ENCODE measurements at regions not wholly inside any gene's neighbourhood (a gene's known extent, or its start where the extent isn't known, plus 50 kb on each side); places are given as distances from the start of the nearest gene placed in this dataset.

DNA sequence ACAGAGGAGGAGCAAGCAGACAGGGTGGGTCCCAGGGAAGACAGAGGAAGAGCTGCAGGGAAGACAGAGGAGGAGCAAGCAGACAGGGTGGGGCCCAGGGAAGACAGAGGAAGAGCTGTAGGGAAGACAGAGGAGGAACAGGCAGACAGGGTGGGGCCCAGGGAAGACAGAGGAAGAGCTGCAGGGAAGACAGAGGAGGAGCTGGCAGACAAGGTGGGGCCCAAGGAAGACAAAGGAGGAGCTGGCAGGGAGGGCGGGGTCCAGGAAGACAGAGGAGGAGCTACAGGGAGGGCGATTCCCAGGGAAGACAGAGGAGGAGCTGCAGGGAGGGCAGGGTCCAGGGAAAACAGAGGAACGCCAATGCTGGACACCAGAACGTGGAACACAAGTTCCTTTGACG lies 66.5 kb downstream of the PLXNA1 start:
- DNase-seq, result no peak

DNA sequence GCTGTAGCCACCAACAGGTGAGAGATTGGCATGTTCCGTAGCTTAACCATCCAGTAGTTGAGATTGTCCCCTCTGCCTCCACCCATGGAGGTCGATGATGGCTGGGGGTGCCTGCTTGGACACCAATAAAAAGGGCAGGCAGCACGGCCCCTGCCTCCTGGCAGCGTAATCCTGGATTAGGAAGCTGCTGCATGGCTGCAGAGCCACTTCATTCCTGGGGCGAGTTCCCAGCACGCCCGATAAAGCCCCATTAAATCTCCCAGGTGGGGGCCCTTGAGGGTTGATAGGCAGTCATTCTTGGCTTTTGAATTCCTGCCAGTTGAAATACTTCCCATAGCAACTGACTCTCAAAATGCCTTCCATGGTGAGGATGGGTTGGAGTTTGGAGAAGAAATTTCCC lies 67.8 kb downstream of the PLXNA1 start:
- peak; percentile 87 for DNase-seq

DNA sequence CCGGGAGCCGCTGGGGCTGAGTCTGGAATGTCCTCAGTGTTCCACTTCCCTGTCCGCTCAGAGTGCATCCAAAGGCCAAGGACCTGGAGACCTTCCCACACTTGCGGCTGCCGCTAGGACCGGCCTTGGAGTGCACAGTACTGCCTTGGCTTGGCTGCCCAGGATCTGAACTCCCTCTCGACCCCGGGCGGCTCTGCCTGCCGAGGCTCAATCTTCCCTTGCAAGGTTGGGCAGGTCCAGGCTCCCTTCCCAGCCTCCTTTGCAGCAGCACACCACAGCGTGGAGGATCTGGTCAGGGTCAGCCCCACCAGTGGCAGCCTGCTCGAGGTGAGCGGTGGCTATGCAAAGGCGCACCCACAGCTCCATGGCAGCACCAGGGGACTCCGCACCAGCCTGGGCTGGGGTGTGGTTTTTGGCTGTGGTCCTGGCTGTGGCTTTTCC lies 69.2 kb downstream of the PLXNA1 start:
- DNase-seq, result no peak

DNA sequence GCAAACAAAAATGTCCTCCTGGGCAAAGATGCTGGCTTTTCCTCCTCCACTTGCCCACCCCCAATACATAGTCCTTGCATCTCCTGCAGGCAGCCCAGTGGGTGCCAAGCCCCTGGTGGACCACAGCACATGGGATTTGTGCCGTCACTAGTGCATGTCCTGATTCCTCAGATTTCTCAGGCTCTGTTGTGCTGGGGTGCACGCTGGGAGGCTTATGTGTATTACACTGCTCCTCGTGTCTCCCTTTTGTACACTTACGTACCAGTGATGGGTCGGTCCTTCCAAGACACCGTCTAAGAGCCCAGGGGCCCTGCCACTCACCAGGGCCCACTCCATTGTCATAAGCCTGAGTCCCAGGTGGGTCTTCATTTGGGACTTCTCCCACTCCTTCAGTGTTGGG lies 70.1 kb downstream of the PLXNA1 start:
- no peak for DNase-seq

DNA sequence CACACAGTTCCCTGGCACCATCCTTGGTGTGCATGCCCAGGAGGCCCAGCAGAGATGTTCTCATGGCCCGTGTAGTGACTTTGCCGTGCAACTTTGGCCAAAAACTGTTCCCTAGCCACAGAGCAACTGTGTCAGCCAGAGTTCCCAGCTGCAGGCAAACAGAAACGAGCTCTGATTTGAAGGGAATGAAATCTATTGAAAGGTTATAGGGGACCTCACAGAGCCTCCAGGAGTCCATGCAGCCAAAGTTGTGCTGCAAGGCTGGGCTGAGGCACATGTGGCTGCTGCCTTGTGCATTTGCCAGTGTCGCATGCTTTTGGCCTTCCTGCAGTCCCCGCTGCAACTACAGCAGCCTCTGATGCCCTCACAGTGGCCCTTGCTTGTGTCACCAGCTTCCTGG lies 70.5 kb downstream of the PLXNA1 start:
- no peak for DNase-seq

DNA sequence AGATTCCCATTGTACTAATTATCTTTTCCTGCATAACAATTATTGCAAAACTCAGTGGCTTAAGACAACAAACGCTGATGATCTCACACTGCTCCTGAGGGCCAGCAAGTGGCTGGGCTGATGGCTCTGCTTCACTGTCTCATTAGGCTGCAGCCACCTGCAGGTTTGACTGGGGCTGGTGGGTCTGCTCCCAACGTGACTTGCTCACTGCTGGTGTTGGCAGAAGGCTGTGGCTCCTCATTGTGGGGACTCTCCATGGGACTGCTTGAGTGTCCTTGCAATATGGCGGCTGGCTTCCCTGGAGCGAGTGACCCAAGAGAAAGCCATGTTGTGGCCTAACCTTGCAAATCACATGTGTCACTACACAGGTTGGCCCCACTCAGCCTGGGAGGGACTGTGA lies 71.1 kb downstream of the PLXNA1 start:
- DNase-seq, result no peak

DNA sequence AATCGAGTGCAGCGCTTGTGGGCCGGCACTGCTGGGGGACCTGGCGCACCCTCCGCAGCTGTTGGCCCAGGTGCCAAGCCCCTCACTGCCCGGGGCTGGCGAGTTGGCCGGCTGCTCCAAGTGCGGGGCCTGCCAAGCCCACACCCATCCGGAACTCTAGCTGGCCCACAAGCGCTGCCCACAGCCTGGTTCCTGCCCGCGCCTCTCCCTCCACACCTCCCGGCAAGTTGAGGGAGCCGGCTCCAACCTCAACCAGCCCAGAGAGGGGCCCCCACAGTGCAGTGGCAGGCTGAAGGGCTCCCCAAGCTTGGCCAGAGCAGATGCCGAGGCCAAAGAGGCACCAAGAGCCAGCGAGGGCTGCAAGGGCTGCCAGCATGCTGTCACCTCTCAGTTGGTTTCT lies 73.4 kb downstream of the PLXNA1 start:
- DNase-seq, result no peak

DNA sequence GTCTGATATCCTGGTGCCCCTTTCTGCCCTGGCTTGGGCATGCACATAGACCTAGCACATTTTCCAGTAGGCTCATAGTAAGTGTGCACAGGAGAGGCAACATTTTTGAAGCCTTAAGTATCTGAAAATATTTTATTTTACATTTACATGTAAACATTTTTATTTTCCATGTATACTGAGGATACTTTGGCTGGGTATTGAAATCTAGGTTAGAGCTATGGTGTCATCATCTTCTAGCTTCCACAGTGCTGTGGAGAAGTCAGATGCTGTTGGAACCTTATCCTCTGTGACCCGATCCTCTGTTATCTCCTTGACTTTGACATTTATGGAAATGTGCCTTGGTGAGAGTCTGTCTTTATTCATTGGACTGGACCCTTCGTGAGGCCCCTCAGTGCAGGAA lies 74.1 kb downstream of the PLXNA1 start:
- no peak for DNase-seq

DNA sequence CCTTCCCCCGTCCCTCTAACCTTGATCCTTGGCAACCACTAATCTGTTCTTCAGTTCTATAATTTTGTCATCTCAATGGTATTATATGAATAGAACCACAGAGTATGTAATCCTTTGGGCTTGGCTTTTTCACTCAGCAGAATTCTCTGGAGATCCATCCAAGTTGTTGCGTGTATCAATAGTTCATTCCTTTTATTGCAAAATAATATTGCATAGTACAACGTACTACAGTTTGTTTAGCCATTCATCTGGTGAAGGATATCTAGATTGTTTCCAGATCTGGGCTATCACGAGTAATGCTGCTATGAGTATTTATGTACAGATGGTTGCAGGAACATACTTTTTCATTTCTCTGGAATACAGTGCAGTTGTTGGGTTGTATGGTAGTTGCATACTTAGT lies 76.2 kb downstream of the PLXNA1 start:
- no peak for DNase-seq

DNA sequence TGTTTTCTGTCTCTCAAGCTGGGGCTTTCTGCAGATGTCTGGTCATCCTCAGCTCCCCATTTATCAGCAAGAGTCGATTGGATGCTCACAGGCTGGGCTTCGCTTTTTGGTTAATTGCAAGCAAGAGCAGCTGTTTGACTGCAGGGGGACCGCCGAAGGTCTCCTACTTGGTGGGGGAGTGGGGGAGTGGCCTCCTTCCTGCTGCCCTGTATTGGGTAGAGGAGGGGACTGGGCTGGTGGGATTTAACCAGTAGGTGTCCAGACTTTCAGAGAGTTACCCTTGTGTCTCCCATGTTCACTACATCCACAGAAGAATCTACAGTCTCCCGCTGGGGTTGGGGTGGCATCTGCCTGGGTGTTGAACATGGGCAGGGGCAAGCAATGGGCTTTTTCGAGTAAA lies 78.7 kb downstream of the PLXNA1 start:
- no peak for DNase-seq

DNA sequence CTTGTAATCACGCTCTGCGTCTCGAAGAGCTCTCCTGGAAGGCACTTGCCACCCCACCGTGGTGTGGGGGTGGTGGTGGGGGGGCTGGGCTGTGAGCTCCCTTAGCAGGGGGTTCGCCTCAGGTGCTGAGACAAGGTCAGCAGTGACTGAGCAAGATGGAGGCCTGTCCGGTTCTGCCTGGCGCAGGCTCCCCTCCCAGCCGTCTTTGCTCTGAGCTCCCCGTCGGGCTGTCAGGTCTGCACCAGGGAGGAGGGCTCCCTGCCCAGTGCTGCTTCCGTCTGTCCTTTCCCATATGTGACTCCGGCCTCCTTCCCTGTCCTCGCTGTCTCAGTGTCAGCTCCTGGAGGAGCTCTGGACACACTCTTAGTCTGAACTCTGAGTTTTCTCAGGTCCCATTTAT lies 80.0 kb downstream of the PLXNA1 start:
- DNase-seq, result no peak

DNA sequence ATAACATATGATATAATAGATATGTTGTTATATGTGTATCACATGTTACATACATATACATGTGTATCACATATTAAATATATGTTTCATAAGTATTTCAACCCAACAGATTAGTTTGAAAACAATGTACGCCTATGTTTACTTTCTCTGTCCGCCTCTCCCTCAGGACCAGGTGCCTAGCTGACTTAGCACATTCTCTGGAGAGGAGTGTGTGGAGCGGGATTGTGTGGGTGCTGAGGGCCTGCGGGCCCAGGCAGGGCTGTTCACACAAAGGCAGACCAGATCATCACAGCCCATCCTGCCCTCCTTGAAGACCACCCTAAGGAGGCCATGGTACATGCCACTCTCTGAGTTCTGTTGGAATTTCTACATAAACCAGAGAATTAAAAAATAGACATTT lies 81.0 kb downstream of the PLXNA1 start:
- DNase-seq, result no peak

DNA sequence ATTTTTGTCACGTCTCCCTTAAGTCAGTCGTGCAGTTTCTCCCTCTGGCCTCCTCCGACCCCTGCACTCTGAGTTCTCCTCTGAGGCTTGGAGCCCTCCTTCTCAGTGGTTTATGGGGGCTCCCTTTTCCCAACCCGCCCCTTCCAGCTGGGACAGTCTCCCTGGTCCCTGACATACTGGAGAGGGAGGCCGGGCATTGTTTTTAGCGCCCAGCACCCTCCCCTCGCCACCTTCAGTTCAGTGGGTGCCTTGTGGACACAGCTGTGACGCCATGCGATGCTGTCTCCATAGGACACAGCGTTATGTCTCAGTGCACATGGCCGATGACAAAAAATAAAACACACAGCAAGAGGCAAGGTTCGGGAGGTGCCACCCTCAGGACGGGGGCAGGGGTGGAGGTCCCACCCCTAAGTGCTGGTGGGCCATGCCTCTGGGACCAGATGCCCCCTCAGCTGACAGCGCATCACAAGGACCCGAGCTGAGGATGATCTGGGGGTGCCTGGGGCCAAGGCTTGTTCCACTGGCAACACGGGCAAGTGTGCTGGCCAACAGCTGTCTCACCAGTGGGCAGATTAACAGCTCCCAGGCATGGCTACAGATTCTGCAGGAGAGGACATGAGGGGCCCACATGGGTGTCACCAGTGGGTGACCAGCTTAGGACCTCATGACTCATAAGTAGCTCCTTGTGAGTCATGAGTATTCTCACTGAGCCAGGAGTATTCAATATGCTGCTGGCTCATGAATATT lies 81.6 kb downstream of the PLXNA1 start:
- DNase-seq, result no peak

DNA sequence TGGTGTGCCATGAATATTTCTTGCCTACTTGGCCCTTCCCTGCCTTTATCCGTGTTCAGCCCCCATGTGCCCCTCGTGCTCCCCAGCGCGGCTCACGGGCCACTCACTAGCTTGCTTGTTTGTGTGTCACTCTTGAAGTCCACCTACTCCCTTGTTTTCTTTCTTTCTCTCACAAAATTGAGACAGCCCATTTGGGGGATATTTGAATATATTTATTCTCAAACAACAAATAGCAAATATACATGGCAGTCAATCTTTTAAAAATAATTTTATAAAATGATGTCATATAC lies 82.2 kb downstream of the PLXNA1 start:
- no peak for DNase-seq

DNA sequence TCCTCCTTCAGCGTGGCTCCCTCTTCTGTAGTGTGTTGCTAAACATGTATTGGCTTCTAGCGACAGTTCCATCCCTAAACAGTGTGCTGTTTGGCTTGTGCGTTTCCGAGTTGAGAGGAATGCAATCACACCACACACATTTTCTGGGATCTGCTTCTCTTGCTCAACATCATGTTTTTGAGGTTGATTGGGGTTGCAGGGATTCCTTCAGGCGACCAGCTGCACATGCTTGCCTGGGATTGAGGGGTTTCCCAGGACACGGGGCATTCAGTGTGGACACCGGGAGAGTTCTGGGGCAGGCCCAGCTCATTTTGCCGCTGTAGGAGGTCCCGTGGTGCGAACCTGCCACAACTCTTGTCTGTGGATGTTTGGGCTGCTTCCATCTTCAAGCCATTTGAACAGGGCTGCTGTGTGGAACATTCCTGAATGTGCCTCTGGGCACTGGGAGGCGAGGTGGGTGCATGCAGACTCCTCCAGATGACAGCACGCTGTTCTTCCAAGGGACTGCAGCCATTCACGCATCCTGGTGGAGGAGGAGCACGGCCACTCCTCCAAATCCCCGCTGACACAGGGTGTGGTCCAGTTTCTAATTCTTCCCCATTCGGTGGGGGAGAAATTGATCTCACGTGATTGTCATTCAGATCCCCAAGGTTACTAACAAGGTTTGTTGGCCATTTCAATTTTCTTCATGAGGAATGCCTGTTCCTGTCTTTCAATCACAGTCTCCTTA lies 82.8 kb downstream of the PLXNA1 start:
- no peak for DNase-seq

DNA sequence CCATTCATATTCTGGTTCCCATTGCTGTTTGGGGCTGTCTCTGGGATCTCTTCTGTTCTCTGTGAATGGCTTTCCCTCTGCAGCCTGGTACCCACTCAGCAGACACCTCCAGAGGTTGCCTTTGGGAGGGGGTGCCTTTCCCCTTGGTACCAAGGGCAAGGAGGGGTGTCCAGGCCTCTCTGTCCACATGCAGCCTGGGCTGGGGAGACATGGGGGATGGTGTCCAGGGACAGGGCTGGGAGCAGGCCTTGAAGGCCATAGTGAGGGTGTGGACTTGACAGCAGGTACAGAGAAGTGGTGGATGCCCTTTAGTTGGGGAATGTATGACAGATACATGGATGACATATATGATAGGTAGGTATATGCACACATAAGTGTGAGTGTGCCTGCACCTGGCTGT lies 83.7 kb downstream of the PLXNA1 start:
- DNase-seq, result no peak

DNA sequence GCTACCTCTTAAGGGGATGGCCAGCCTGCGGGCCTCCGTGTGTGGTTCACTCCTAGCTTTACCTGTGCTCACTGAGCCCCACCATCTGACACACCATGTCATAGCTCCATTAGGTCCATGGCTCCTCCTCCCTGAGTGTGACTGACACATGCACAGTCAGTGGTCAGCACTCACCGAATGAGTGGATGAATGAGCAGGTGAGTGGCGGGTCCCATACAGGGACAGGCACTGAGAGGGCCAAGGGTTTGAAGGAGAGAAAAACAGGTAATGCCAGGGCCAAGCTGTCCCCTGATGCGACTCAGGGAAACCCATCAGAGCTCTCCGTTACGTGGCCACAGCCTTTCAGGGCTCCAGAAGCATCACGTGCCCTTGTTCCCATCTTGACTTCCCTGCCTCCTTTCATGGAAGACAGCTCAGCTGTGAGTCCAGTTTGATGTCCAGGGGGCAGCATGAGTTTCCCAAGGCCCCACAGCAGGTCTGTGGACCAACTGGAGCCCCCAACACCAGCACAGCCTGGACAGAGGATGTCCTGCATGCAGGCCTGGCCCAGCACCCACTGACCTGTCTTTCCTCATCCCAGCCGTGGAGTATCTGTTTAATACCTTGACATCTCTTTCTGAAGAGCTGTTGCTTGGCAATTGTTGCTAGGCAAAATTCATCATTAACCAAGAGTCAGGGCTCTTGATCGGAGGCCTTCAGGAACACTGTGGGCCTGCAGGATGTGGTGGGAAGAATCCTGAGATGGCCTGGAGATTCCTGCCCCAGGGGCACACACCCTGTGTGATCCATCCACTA lies 84.4 kb downstream of the PLXNA1 start:
- no peak for DNase-seq

DNA sequence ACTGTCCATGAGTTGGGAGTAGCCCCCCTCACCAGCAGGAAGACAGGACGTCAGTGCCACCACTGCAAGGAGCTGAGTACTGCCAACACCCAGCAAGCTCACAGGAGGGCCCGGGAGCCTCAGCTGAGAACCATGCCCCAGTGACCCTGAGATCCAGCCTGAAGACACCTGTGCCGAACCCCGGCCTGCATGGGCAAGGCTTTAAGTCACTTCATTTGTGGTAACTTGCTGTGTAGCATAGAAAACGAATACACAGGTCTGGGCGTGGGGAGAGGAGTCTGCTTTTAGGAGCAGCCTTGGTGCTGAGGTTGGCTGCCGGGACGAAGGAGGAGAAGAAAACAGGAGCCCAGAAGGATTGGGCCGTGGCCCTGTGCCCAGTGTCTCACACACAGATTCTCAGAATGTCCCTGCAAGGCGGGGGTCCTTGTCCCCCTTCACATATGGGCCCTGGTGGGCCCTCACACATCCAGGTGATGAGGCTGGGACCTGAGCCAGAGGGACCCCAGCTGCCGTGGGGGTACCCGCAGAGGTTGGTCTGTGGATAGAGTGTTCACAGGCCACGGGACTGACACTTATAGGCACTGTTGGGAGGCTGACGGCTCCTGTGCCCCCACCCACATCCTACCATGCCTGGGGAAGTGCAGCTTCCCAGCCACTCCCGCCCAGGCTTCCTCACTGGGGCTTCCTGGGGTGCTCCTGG lies 85.3 kb downstream of the PLXNA1 start:
- no peak for DNase-seq

DNA sequence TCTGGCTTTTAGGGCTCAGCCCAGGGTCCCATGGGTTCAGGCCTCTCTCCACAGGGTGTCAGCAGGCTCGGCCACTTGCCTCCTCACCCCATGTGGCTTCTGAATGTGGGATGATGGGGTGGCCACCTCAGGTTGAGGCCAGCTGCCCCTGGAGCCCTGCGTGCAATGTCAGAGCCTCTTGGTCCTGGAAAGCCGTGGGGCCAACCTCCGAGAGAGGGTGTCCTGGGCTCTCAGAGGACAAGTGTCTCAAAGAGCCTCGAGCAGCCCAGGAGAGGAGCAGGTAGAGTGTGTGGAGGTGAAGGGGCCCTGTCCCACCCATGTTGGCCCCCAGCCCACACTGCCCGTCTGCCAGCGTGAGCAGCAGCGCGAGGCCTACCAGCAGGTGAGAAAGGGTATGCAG lies 86.0 kb downstream of the PLXNA1 start:
- no peak for DNase-seq

DNA sequence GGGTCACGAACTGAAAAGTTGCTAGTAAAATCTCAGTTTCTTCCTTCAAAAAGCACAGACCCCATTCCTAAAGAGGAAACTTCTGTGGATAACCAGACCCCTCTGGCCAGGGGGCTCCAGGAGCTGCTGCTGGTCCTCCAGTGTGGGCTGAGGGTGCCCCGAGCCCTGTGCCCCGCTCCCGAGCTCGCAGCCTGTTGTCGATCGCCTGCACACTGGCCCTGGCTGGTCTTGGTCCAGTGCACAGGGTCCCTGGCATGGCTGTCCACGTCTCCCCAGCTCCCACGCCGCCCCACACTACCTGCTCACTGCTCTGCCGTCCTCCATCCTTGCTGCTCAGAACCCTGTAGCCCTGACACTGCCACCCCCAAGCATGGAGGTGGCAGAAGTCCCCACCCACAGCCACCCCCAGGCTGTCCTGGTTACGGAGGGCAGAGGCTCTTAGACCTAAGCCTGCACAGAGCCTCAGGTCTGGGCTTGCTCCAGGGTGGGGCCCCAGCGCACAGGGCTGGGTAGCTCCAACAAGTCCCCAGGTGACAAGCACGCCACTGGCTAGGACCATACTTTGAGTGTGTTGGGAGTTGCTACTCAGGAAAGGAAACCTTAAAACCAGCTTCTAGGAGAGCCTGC lies 87.0 kb downstream of the PLXNA1 start:
- no peak for DNase-seq

DNA sequence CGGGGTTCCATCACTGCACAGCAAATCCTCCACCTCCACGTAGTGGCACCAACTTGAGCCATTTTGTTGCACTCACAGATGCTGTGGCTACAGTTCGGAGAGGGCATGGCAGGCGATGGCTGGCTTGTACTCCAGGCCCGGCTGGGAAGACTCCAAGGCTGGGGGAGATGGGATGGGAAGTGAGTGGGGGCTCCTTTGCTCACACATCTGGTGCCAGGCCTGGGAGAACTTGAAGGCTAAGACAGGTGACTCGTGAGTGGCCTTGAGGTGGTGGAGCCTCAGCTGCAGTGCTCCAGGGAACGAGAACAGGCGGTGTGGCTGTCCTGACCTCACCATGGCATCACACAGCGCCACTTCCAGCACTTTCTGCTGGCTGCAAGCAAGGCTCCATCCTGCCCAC lies 87.9 kb downstream of the PLXNA1 start:
- DNase-seq, result no peak

DNA sequence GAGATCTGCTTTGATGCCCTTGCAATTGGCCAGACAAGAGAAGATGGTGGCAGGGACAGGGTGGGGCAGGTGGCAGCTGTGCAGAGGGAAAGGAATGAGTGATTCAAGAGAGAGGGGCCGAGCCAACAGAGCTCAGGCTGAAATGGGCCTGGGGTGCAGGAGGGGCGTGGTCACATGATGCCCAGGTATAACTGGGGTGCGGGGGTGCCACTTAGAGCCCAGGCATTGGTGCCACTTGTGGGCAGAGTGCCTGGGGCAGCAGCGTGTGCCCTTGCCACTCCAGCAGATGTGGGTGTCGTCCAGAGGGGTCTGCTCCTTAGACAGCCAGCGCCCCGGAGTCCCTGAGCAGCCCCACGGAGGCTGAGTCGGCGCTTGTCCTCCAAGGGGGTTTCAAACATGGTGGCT lies 88.7 kb downstream of the PLXNA1 start:
- DNase-seq, result no peak

DNA sequence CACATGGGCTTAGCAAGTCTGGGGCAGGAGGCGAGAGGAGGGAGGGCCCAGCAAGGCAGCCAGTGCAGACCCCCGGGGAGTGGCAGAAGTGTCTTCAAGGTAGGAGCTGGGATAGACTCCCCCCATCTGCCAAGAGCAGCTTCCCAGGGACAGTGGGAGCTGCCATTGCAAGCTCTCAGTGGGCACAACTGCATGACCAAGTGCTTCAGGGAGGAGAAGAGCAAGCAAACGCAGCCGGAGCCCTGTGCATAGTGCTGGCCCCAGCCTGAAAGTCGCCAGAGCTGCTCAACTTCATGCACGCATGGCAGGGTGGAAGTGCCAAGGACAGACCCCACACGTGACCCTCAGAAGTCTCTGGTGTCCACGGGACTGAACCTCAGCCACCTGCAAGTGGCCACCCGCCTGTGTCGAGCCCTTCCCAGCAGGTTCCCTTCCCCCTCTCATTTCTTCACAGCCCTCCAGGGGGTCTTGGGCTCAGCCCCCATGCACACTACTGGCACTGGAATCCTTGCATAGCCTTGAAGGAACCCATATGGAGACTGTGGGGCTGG lies 89.4 kb downstream of the PLXNA1 start:
- DNase-seq, result peak; percentile 71

All from DMS79 treated with DMSO at 0.1 percent for 48 hours (cell line).